OCI-LY7 (cell line): ENCODE measurements at regions not wholly inside any gene's neighbourhood (a gene's known extent, or its start where the extent isn't known, plus 50 kb on each side); places are given as distances from the start of the nearest gene placed in this dataset.

Experiments used
- EZH2phosphoT487 ChIP-seq: fragments of 200-600 bp; sonication (generic); IDR thresholded peaks from 2 replicates; pipeline ENCODE4 v1.6.1; 2018; ENCODE audit warnings: low read depth, borderline replicate concordance, mild to moderate bottlenecking, mixed run types, antibody characterized with exemption, low read length, moderate library complexity, mixed read lengths
- TF ChIP-seq, protein P1 (sequence below): fragments of 200-600 bp; sonication (generic); conservative IDR thresholded peaks from 2 replicates; pipeline ENCODE4 v1.5.1; 2014; ENCODE audit warnings: mild to moderate bottlenecking, antibody characterized with exemption, low read length, moderate library complexity, mixed read lengths

DNA sequence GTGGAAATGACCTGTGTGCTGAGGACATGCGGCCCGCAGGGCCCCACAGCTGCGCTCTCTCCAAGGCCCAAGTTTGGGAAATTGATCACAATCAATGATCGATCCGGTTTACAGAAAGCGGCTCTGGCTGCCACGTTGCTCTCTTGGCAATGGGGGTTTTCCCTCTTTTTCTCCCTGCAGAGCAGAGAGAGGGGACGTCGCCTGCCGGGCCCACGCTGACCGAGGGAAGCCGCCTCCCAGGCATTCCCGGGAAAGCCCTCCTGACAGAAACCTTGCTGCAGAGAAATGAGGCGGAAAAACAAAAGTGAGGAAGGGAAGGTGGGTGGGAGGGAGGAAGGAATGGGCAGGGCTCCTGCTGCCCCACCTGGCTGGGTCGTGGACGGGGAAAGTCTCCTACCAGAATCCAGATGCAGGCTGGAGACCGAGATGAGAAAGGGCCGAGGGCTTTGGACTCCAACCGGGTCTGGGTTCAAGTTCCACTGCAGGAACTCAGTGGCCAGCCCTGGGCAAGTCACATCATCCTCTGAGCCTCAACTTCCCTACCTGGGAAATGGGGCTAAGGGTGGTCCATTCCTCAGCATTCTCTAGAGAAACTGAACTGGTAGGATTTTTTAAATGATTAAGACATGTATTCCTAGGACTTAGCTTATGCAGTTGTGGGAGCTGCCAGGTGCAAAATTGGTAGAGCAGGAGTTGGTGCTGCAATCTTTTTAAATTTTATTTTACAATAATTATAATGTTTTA lies 75.5 kb downstream of the PHETA1 start:
- TF ChIP-seq, protein P1, sequence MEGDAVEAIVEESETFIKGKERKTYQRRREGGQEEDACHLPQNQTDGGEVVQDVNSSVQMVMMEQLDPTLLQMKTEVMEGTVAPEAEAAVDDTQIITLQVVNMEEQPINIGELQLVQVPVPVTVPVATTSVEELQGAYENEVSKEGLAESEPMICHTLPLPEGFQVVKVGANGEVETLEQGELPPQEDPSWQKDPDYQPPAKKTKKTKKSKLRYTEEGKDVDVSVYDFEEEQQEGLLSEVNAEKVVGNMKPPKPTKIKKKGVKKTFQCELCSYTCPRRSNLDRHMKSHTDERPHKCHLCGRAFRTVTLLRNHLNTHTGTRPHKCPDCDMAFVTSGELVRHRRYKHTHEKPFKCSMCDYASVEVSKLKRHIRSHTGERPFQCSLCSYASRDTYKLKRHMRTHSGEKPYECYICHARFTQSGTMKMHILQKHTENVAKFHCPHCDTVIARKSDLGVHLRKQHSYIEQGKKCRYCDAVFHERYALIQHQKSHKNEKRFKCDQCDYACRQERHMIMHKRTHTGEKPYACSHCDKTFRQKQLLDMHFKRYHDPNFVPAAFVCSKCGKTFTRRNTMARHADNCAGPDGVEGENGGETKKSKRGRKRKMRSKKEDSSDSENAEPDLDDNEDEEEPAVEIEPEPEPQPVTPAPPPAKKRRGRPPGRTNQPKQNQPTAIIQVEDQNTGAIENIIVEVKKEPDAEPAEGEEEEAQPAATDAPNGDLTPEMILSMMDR: no peak
- no peak for TF ChIP-seq EZH2phosphoT487
